ENCODE measurements at regions not wholly inside any gene's neighbourhood (a gene's known extent, or its start where the extent isn't known, plus 50 kb on each side); places are given as distances from the start of the nearest gene placed in this dataset.

GRCh38 chr13:104045907-104046306 lies 979.7 kb upstream of the SLC10A2 start:
- intact Hi-C loops (cut with DNase I), result no loop called here
- no peaks in the 10 kb centered on the region for H3K27me3 ChIP-seq
- TF ChIP-seq POLR2A (IDR thresholded peaks at IDR 0.05) (no peak), CTCF (IDR thresholded peaks at IDR 0.05) (no peak)
- H3K27ac ChIP-seq, result no peak overlapping the region
- H3K4me3 ChIP-seq, result no peak overlapping the region
- no peaks in the 10 kb centered on the region for H3K9me3 ChIP-seq (replicated peaks in 1 of 3)
- 40 to 48% (median 44%) methylated on average over 1 of the region's 1 CpG for WGBS, 4 donors
- no peak for DNase-seq
- no peaks in the 10 kb centered on the region for H3K4me1 ChIP-seq (replicated peaks in 1 of 2)
- H3K36me3 ChIP-seq (replicated peaks in 1 of 2), result no peaks in the 10 kb centered on the region

GRCh38 chr13:104043184-104043583 lies 977.0 kb upstream of the SLC10A2 start:
- intact Hi-C loops (cut with DNase I), result no loop called here
- TF ChIP-seq POLR2A (IDR thresholded peaks at IDR 0.05) (no peak), CTCF (IDR thresholded peaks at IDR 0.05) (no peak)
- Histone ChIP-seq H3K4me1 (replicated peaks in 1 of 2) (no peaks in the 10 kb centered on the region), H3K9me3 (replicated peaks in 1 of 3) (no peaks in the 10 kb centered on the region), H3K36me3 (replicated peaks in 1 of 2) (no peaks in the 10 kb centered on the region), H3K4me3 (no peak overlapping the region), H3K27ac (no peak overlapping the region), H3K27me3 (no peaks in the 10 kb centered on the region)
- 67 to 85% (median 79%) methylated on average over 2 of the region's 2 CpGs for WGBS, 4 donors
- DNase-seq, result no peak

GRCh38 chr13:104034891-104035290 lies 968.7 kb upstream of the SLC10A2 start:
- no peak for DNase-seq
- H3K27ac ChIP-seq, result no peak overlapping the region
- no peaks in the 10 kb centered on the region for H3K27me3 ChIP-seq
- H3K36me3 ChIP-seq (replicated peaks in 1 of 2), result no peaks in the 10 kb centered on the region
- intact Hi-C loops (cut with DNase I), result no loop called here
- H3K9me3 ChIP-seq (replicated peaks in 1 of 3), result no peaks in the 10 kb centered on the region
- 82 to 86% (median 82%) methylated on average over 2 of the region's 2 CpGs for WGBS, 4 donors
- H3K4me1 ChIP-seq (replicated peaks in 1 of 2), result no peaks in the 10 kb centered on the region
- TF ChIP-seq POLR2A (IDR thresholded peaks at IDR 0.05), result no peak
- no peak for TF ChIP-seq CTCF (IDR thresholded peaks at IDR 0.05)
- H3K4me3 ChIP-seq, result no peak overlapping the region

GRCh38 chr13:104025303-104025702 lies 959.1 kb upstream of the SLC10A2 start:
- TF ChIP-seq CTCF (IDR thresholded peaks at IDR 0.05) (no peak), POLR2A (IDR thresholded peaks at IDR 0.05) (no peak)
- Histone ChIP-seq H3K9me3 (replicated peaks in 1 of 3) (no peaks in the 10 kb centered on the region), H3K4me3 (no peak overlapping the region), H3K4me1 (replicated peaks in 1 of 2) (no peaks in the 10 kb centered on the region), H3K27me3 (no peaks in the 10 kb centered on the region), H3K27ac (no peak overlapping the region), H3K36me3 (replicated peaks in 1 of 2) (no peaks in the 10 kb centered on the region)
- no peak for DNase-seq
- intact Hi-C loops (cut with DNase I), result no loop called here
- 60 to 77% (median 63%) methylated on average over 2 of the region's 2 CpGs for WGBS, 4 donors
